ENCODE measurements at regions not wholly inside any gene's neighbourhood (a gene's known extent, or its start where the extent isn't known, plus 50 kb on each side); places are given as distances from the start of the nearest gene placed in this dataset.

DNA sequence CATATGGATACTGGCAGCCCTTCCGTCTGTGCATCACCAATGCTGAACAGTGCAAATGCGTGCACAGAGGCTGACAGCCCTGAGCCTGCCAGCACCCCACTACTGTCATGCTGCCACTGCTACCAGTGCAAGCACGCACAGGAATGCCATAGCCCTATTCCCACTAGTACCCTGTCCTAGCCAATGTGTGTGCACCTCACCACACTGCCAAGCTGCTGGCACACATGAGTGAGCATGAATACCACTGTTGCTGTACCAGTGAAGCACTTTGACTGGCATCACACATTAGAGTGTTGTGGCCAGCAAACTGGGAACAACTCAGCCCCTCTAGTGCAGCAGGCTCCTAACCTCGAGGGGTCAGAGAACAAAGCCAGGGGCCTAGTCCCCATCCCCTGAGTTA is 102.9 kb upstream of the PCDH10 start:
- DNase-seq (ENCODE audit: low spot score), result no peak

DNA sequence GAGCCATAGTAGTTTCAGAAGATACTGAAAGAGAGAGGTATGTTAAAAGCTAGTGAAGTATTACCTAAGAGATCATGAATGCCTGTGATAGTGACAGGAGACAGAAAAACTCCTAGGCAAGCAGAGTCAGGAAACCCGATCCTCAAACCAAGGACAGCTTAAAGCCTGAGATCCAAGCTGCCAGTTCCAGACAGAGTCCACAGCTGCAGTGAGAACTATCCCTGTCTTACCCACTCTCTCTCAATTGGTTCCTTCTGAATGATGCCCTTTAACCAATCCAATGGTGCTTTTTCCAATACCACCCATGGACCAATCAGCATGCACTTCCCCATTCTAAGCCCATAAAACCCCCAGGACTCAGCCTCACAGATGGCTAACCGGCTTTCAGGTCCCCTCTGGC is 90.4 kb upstream of the PCDH10 start:
- DNase-seq (ENCODE audit: low spot score), result no peak

DNA sequence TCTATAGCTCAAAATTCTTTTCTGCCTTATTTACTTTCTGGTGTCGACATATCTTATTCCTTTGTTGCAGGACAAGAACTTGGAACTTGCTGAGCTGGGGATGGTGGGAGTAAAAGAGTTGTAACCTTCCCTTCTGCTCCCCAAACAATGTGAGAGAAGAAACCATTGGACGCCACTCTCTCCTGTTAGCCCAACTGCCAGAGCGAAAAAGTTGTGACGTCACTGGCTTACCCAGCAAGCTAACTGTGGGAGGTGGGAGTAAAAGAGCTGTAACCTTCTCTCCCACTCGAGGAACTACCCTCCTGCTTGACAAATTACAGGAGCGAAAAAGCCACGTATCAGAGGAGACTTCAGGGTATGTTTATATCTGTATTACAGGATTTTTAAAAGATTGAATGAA is 90.0 kb upstream of the PCDH10 start:
- DNase-seq (ENCODE audit: low spot score), result no peak

DNA sequence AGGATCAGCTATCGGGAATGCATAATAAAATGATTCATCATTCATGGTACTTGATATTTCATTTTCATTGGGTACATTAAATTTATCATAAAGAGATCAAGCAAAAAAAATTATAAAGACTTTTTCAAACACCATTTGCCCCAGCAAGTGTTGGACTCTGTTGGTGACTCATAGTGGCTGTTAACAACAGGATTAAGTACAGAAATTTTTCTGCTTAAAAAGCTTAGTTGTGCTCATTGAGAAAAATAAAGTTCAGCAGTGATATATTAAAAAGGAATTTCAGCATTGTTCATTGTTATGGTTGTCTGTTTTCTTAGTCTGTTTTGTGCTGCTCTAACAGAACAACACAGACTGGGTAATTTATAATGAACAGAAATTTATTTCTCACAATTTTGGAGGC is 86.2 kb upstream of the PCDH10 start:
- DNase-seq (ENCODE audit: low spot score), result no peak

DNA sequence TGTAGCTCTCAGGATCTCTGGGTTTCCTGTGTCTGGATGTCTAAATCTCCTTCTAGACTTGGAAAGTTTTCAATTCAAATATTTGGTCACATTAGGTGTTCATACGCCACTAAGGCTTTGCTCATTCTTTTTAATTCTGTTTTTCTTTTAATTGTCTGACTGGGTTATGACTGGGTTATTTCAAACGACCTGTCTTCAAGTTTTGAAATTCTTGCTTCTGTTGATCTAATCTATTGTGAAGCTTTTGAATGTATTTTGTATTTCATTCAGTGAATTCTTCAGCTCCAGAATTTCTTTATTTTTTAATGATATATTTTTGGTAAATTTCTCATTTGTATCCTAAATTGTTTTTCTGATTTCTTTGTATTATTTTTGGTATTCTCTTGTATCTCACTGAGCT is 81.0 kb upstream of the PCDH10 start:
- no peak for DNase-seq (ENCODE audit: low spot score)

DNA sequence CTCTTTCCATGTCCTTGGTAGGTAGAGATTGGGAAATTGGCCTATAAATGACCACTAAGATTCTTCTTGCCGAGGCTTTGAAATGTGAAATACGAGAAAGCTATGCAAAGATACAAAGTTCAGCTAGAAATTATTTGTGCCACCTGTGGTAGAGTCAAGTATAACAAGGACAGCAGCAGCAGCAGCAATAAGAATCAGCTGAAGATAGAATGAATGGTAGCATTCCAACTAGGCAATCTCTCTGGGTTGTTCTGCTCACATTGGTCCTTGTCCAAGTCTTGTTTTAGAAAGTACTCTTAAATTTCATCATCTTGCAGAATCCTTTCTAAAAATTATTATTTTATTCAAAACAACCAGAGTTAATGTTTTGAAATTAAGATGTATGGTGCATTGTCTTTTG is 67.8 kb upstream of the PCDH10 start:
- no peak for DNase-seq (ENCODE audit: low spot score)

DNA sequence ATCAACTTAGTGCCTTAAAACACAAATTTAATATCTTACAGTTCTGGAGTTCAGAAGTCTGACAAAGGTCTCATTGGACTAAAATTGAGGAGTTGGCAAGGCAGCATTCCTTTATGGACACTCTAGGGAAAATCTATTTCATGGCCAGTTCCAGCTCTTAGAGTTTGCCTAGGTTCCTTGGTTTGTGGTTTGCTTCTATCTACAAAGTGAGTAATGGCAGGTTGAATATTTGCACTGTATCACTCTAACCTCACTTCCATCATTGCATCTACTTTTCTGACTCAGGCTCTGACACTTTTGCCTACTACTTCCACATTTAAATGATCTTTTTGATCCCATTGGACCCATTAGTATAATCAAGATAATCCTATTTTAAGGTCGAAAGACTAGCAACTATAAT is 64.7 kb upstream of the PCDH10 start:
- DNase-seq (ENCODE audit: low spot score), result no peak

DNA sequence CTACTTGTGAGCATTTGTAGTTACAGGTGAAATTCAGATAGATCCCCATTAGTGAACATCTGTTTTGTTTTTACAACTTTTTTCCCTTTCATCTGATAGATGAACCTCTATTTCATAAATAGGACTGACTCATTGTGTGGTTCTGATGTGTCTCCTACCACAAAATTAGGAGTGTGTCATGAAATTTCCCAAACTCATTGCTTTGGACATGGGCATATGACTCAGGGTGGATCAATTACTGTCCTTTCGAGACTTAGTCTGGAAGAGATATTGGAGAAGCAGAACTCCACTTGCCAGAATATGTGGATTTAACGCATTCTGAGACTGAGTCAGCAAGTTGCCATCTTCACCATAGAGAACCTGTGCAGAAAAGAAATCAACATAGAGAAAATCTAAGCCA is 53.5 kb upstream of the PCDH10 start:
- no peak for DNase-seq (ENCODE audit: low spot score)

DNA sequence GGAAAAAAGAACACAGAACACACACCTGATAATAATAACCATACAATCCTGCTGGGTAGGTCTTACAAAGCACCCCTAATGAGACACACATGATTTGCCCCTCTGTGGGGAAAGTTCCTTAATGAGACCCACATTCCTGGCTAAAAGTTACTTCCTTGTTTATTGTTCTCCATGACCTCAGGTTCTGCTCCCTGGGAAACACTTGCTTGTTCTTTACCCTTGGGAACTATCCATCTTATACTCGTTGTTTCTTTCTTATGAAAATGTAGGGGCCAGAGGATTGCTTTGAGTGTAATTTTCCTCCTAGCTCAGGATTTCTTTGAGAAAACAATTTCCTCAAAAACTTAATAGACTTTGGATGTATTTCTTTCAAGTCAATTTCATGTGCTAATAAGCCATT is 52.1 kb upstream of the PCDH10 start:
- DNase-seq (ENCODE audit: low spot score), result no peak

Measured in activated CD4-positive, alpha-beta T cell treated with anti-CD3 and anti-CD28 coated beads, Interleukin-2, Interleukin-4, amounts not matched to agents 100 ng/mL and 50 ng/mL, durations not matched to agents 16 hours and 8 hours (primary cell).